Stimulated activated naive CD8-positive, alpha-beta T cell treated with anti-CD3 and anti-CD28 coated beads, Interleukin-15, amount 100 ng/mL, for 72 hours (primary cell): ENCODE measurements at regions not wholly inside any gene's neighbourhood (a gene's known extent, or its start where the extent isn't known, plus 50 kb on each side); places are given as distances from the start of the nearest gene placed in this dataset.

ENCODE experiments used
- ATAC-seq: fragments of 150-1000 bp; cut with Tn5 transposase; 2 replicates; pipeline ENCODE4 v1.10.0; 2021; ENCODE audit warnings: mild to moderate bottlenecking, moderate library complexity
- DNase-seq, 2 donors: peaks; one replicate each; pipeline ENCODE4 v3.0.0; 2021 to 2022
- H3K27ac Mint-ChIP-seq, 2 donors: one replicate each; pipeline ENCODE4 v1.8.0; 2022; ENCODE audit warnings: mild to moderate bottlenecking in 2 of 2, mixed read lengths in 2 of 2, moderate library complexity in 2 of 2
- H3K27me3 Mint-ChIP-seq: one replicate; pipeline ENCODE4 v1.8.0; 2022; ENCODE audit warnings: mixed read lengths
- H3K4me1 Mint-ChIP-seq: one replicate; pipeline ENCODE4 v1.8.0; 2022; ENCODE audit warnings: mild to moderate bottlenecking, mixed read lengths
- H3K4me3 Mint-ChIP-seq, 2 donors: one replicate each; pipeline ENCODE4 v1.8.0; 2022; ENCODE audit warnings: mild to moderate bottlenecking in 2 of 2, mixed read lengths in 2 of 2, moderate library complexity in 1 of 2
- H3K9me3 Mint-ChIP-seq, 2 donors: one replicate each; pipeline ENCODE4 v1.8.0; 2022; ENCODE audit warnings: mixed read lengths in 2 of 2

DNA sequence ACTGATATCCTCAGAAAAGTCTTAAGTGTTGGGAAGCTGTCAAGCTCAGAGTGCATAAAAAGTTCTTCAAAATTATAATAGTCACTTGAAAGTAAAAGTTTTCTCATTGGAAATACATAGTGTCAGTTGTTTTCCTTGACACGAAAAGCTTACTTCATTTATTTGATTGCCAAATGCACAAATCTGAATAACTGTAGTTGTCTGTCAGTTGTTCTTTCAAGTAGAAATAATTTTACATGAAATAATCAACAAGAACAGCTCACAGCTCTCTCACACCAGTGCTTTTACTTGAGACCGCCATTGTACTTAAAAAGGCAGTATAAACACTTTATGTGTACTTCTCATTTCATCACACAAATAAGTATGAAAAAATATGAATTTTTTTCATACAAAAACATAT, 163.3 kb upstream of the NXPH2 start:
- H3K27me3 Mint-ChIP-seq = no peaks in the 10 kb centered on the region
- no peak overlapping the region for H3K4me3 Mint-ChIP-seq
- DNase-seq (no peak), ATAC-seq (no peak)
- no peak overlapping the region for H3K27ac Mint-ChIP-seq
- H3K4me1 Mint-ChIP-seq = no peaks in the 10 kb centered on the region
- peaks cover 17 to 28% of the 10 kb centered on the region in 2 donors for H3K9me3 Mint-ChIP-seq

DNA sequence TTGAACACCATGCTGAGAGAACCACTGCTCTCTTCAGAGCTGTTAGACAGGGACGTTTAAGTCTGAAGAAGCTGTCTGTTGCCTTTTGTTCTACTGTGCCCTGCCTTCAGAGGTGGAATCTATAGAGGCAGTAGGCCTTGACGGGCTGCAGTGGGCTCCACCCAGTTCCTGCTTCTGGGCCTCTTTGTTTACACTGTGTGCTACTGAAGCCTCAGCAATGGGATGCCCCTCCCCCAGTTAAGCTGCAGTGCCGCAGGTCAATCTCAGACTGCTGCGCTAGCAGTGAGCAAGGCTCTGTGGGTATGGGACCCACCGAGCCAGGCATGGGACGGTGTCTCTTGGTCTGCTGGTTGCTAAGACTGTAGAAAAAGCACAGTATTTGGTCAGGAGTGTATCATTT, 162.3 kb upstream of the NXPH2 start:
- Mint-ChIP-seq H3K27ac (no peak overlapping the region), H3K9me3 (peaks cover 17 to 28% of the 10 kb centered on the region in 2 donors), H3K4me1 (no peaks in the 10 kb centered on the region), H3K4me3 (no peak overlapping the region), H3K27me3 (no peaks in the 10 kb centered on the region)
- ATAC-seq = no peak
- DNase-seq = no peak

DNA sequence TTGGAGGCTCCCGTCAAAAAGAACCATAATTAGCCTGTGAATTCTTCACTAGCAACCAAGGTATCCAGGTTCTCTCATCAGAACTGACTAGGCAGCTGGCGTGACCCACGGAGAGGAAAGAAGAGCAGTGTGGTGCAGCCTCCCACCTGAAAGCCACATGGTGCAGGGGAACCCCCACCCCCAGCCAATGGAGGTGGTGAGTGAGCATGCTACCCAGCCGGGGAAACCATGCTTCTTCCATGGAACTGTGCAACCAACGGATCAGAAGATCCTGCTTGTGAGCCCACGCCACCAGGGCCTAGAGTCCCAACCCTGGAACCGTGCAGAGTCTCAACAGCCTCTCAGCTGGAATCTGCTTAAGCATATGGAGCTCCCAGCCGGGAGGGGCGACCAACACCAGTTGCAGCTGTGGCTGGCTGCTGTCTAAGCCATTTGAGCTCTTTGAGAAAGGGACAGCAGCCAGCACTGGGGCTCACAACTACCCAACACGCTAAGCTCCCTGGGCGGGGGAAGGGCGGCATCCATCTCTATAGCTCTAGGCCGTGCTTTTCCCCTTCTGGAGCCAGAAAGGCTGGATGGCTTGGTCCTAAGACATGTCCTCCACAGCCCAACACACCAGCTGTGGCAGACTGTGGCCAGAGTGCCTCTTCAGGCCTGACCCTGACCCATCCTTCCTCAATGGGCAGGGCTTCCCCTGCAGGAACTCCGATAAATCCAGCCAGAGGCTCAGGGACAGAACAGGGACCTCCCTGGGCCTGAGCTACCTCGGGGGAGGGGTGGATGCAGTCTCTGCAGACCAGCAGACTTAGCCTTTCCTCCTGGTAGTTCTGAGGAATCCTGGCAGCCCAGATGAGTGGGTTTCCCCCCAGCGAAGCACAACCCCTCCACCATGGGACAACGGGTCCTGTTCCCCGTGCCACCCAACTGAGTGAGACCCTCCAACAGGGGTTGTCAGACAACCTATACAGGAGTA, 151.4 kb upstream of the NXPH2 start:
- Mint-ChIP-seq H3K4me1 (no peaks in the 10 kb centered on the region), H3K4me3 (no peak overlapping the region), H3K9me3 (no peaks in the 10 kb centered on the region), H3K27me3 (no peaks in the 10 kb centered on the region), H3K27ac (no peak overlapping the region)
- ATAC-seq (no peak), DNase-seq (no peak)

DNA sequence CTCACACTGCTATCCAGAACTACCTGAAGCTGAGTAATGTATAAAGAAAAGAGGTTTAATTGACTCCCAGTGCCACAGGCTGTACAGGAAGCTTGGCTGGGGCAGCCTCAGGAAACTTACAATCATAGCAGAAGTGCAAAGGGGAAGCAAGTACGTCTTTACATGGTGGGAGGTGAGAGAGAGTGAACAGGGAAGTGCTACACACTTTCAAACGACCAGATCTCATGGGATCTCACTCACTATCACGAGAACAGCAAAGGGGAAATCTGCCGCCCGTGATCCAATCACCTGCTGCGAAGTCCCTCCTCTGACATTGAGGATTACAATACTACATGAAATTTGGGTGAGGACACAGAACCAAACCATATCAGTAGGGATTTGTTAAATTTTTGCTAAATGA, 150.4 kb upstream of the NXPH2 start:
- DNase-seq (no peak), ATAC-seq (no peak)
- H3K4me1 Mint-ChIP-seq = no peaks in the 10 kb centered on the region
- no peak overlapping the region for H3K4me3 Mint-ChIP-seq
- no peaks in the 10 kb centered on the region for H3K27me3 Mint-ChIP-seq
- no peak overlapping the region for H3K27ac Mint-ChIP-seq
- H3K9me3 Mint-ChIP-seq = no peaks in the 10 kb centered on the region

DNA sequence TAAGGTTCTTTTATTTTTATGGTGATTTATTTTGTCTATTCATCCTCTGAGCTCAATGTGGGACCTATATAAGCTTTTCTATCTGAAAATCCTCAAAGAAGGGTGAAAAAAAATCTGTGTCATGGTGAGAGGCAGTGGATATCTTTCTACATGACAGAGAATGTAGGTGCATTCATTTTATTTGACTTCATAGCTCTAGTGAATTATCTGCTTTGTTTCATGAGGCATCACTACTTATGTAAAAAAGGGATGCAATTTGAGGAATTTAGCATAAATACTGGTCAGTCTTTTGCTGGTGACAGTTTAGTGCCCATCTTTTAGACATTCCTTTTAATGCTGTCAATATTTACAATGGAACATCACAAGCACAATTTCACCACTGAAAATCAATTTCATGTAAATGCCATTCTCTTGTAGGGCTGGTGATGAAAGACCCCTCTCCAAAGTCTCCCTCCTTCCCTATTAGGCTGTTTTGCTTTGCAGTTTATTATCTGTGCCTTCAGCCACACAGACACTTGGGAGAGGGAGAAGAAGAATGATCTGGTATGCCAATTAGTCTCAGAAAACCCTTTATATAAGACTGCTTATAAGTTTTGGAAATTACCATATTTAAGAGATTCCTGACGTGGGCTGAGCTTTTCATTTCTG, 148.3 kb upstream of the NXPH2 start:
- no peaks in the 10 kb centered on the region for H3K4me1 Mint-ChIP-seq
- H3K27me3 Mint-ChIP-seq = no peaks in the 10 kb centered on the region
- no peak overlapping the region for H3K27ac Mint-ChIP-seq
- ATAC-seq = no peak
- H3K4me3 Mint-ChIP-seq = no peak overlapping the region
- H3K9me3 Mint-ChIP-seq = no peaks in the 10 kb centered on the region
- DNase-seq = no peak

DNA sequence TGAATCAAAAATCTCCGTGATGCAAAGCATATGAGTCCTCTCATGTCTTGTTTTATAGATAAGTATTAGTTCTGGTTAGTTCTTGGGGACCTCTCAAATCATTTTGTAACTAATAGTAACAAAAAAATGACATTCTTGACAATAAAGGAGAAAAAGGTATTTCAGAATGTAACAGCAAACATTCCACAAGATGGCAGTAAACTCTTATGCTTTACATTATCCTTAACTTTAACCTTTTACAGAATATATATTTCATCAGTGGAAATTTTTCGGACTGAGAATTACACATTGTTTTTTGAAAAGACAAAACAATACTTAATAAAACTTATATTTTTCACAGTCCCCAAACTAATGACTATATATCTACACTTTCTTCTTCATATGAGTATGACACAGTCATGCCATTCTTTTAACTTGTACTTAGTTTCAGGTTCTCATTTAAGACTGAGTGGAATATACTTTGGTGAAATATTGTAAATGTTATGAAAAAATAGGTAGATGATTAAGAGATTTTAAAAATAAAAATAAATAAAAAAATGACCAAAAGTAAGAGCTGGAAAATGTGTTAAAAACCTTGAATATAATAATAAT, 142.9 kb upstream of the NXPH2 start:
- no peaks in the 10 kb centered on the region for H3K9me3 Mint-ChIP-seq
- DNase-seq = no peak
- no peaks in the 10 kb centered on the region for H3K4me1 Mint-ChIP-seq
- H3K27ac Mint-ChIP-seq = no peak overlapping the region
- no peak for ATAC-seq
- no peaks in the 10 kb centered on the region for H3K27me3 Mint-ChIP-seq
- no peak overlapping the region for H3K4me3 Mint-ChIP-seq

DNA sequence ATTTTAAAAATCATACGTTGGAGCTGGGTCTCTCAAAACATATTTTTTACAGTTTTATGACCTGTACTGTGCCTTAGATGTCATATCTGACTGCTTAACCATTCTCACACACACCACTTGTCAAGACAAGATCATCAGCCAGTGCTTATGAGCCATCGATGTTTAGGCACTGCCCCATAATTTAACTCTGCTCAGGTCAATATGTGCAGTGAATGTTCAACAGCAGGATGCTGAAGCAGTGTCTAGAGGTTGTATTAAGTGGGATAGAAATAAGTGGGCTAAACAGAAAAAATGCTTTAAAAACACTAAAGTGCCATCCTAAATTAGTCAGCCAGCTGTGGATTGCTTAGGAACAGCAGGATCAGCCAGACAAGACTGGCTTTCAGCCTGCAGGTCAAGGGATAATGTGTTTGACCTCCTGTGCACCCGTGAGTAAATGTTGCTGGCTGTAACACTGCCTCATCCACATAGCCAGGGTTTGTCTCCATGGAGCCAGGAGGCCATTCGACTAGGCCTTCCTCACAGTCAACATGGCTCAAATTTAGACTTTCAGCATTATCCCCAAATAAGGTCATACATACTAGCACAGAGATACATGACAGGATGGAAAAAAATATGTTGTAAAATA, 139.0 kb upstream of the NXPH2 start:
- Mint-ChIP-seq H3K9me3 (peaks cover 0 to 6% of the 10 kb centered on the region in 2 donors), H3K27ac (no peak overlapping the region), H3K4me1 (no peaks in the 10 kb centered on the region), H3K27me3 (no peaks in the 10 kb centered on the region), H3K4me3 (no peak overlapping the region)
- ATAC-seq (no peak), DNase-seq (no peak)

DNA sequence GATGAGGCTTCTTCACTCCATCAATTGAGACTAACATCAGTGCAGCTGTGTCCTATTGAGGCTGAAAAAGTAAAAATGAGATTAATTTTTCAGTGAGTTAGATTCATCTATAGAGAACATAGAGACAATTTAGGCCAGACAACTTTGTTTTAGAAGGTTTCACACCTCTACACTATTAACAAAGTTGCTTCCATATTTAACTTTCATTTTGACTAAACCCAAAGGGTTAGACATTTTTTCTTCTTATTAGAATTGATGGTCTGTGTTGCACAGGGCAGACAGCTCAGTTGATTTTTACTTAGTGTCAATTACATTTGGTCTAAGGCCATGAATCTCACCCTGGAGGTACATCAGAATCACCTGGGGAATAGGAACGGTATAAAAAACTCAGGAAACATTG, 130.2 kb upstream of the NXPH2 start:
- H3K4me1 Mint-ChIP-seq = no peaks in the 10 kb centered on the region
- DNase-seq (no peak), ATAC-seq (no peak)
- H3K27ac Mint-ChIP-seq = no peak overlapping the region
- peaks cover 0 to 10% of the 10 kb centered on the region in 2 donors for H3K9me3 Mint-ChIP-seq
- H3K27me3 Mint-ChIP-seq = no peaks in the 10 kb centered on the region
- no peak overlapping the region for H3K4me3 Mint-ChIP-seq

DNA sequence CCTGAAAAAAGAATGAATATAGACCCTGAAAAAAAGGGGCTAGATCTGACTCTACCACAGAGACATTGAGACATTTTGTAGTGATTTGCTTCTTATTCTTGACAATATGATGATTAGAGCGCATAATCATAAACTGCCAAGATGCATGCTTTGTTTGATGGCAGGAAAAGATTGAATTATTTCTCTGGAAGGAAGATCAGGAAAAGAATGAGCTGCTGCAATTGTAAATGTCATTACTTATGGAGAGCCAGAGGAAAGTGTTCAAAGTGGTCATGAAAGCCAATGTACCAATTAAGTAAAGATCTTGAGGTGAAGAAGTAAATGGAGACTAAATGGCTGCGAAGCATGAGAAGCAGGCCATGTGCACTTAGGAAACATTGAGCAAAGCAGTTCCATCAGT, 126.4 kb upstream of the NXPH2 start:
- Mint-ChIP-seq H3K4me1 (no peaks in the 10 kb centered on the region), H3K27me3 (no peaks in the 10 kb centered on the region), H3K9me3 (peaks cover 0 to 2% of the 10 kb centered on the region in 2 donors)

DNA sequence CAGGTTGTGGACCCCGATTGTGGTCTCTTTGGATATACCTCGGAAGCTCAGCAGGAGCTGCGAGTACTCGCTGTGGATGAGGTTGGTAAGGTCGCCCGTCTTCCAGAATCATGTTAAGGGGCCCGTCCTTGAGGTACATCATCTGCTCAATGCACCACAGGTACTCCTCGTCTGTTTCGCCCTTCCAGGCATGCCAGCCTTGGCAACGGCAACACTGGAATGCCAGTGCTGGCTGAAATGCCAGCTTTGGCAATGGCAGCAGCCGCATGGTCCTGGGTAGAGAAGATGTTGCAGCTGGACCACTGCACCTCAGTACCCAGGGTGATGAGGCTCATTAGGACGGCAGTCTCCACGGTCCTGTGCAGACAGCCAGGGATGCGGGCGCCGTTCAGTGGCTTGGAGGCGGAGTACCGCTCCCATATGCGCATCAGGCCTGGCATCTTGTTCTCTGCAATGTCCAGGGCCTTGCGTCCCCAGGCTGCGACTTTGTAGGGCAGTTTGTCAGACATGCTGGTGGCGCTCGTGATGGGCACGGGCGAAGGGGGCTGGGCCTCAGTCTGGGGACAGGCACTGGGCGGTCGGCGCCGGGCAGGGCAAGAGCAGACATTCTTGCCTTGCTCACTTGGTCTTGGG, 122.2 kb upstream of the NXPH2 start:
- ATAC-seq (no peak), DNase-seq (no peak)
- H3K9me3 Mint-ChIP-seq = peaks cover 0 to 8% of the 10 kb centered on the region in 2 donors

More for the DNA sequence above, 126.4 kb upstream of the NXPH2 start:
- ATAC-seq = no peak
- Mint-ChIP-seq H3K4me3 (no peak overlapping the region), H3K27ac (no peak overlapping the region)
- no peak for DNase-seq

DNA sequence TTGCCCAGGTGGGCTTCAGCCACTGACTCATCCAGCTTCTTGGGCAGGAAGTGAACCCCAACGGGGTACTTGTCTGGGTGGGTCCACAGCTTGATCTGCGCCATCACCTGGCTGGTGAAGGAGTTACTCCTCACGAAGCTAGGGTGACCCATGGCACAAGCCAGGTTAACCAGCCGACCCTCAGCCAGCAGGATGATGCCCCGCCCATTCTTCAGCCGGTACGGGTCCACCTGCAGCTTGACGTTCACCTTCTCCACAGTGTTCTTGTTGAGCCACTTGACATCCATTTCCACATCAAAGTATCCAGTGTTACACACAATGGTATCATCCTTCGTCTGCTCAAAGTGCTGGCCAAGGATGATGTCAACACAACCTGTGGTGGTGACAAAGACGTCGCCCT, 121.3 kb upstream of the NXPH2 start:
- ATAC-seq (no peak), DNase-seq (no peak)
- no peak overlapping the region for H3K27ac Mint-ChIP-seq
- H3K4me3 Mint-ChIP-seq = no peak overlapping the region
- H3K9me3 Mint-ChIP-seq = peaks cover 0 to 14% of the 10 kb centered on the region in 2 donors
- no peaks in the 10 kb centered on the region for H3K27me3 Mint-ChIP-seq
- H3K4me1 Mint-ChIP-seq = no peaks in the 10 kb centered on the region

More for the DNA sequence above, 122.2 kb upstream of the NXPH2 start:
- H3K4me3 Mint-ChIP-seq = no peak overlapping the region
- no peaks in the 10 kb centered on the region for H3K27me3 Mint-ChIP-seq
- no peaks in the 10 kb centered on the region for H3K4me1 Mint-ChIP-seq
- H3K27ac Mint-ChIP-seq = no peak overlapping the region

DNA sequence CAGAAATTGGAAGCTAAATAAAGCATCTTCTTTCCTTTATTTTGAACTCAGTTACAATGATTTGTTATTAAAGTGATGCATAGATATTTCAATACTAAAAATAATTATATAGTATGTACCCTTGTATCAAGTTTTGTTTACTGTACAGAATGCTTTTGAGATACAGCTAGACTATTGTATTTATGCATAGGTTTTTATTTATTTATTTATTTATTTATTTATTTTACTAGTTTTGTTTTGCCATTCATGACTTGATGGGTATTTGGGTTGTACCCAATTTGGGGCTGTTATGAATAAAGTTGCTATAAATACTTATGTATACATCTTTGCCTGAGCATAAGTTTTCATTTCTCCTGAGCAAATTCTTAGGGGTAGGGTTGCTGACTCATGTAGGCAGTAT, 118.7 kb upstream of the NXPH2 start:
- DNase-seq (no peak), ATAC-seq (no peak)
- Mint-ChIP-seq H3K9me3 (peaks cover 6 to 21% of the 10 kb centered on the region in 2 donors), H3K4me1 (no peaks in the 10 kb centered on the region), H3K4me3 (no peak overlapping the region), H3K27me3 (no peaks in the 10 kb centered on the region), H3K27ac (no peak overlapping the region)

DNA sequence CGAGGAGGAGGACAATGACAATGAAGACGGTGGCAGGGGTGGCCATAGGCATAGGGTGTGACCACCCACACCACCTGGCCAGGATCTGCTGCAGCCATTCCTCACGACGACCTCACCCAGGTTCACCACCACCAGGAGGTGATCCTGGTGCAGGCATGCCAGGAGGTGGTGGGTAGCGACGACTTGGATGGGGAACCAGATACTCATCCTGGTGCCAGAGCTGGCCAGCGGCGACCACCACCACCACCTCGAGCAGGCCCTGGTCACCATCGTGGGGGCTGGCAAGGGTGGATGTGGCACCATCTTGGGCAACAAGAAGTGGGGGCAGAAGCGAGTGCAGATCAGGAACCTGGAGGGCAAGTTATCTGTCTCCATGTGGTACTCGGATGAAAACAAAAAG, 117.1 kb upstream of the NXPH2 start:
- H3K27me3 Mint-ChIP-seq = no peaks in the 10 kb centered on the region
- H3K27ac Mint-ChIP-seq = no peak overlapping the region
- no peak for DNase-seq

DNA sequence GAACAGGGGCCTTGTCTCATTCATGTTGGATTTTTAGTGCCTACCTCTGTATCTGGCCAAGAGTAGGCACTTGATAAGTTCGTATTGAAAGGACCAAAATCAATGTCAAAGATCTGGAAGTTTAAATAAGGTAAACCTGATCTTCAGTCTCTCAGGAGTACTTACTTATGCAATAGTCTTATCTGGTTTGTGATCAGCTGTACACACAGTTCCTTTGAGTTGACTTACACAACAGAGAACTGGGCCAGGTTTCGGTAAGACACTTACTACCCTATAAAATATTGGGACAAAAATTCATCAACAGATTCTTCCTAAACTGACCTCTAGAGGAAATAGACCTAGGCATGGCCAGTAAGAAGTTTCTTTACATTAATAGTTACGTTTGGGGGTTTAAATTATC, 113.6 kb upstream of the NXPH2 start:
- H3K27me3 Mint-ChIP-seq = no peaks in the 10 kb centered on the region
- ATAC-seq (no peak), DNase-seq (no peak)
- H3K4me3 Mint-ChIP-seq = no peak overlapping the region
- peaks cover 13% of the 10 kb centered on the region in 2 donors for H3K9me3 Mint-ChIP-seq
- no peaks in the 10 kb centered on the region for H3K4me1 Mint-ChIP-seq
- no peak overlapping the region for H3K27ac Mint-ChIP-seq

More for the DNA sequence above, 117.1 kb upstream of the NXPH2 start:
- H3K4me1 Mint-ChIP-seq = no peaks in the 10 kb centered on the region
- peaks cover 6 to 21% of the 10 kb centered on the region in 2 donors for H3K9me3 Mint-ChIP-seq
- no peak overlapping the region for H3K4me3 Mint-ChIP-seq
- no peak for ATAC-seq

DNA sequence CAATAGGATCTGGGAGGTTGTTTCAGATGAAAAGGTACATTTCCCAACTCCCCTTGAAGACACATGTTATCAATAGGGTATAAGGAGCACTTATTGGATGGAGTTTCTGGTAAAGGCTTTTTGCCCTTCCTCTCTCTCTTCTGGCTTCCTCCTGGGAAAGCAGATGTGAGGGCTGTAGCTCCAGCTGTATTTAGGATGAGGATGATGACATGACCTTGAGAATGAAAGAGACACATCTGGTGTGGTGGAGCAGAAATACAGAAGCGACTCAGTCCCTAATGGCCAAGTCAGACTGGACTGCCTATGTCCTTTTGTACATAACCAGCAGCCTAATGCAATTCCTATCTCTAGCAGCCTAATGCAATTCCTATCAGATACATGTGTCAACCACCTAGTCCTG, 100.9 kb upstream of the NXPH2 start:
- Mint-ChIP-seq H3K27me3 (no peaks in the 10 kb centered on the region), H3K9me3 (no peaks in the 10 kb centered on the region), H3K4me3 (no peak overlapping the region), H3K4me1 (no peaks in the 10 kb centered on the region), H3K27ac (no peak overlapping the region)
- DNase-seq (no peak), ATAC-seq (no peak)
